HG02610 (cell line): ENCODE measurements at regions not wholly inside any gene's neighbourhood (a gene's known extent, or its start where the extent isn't known, plus 50 kb on each side); places are given as distances from the start of the nearest gene placed in this dataset.

ENCODE experiments used
- ATAC-seq: cut with Tn5 transposase; IDR thresholded peaks from one replicate; pipeline ENCODE4 v1.9.1; 2021; ENCODE audit warnings: mild to moderate bottlenecking, moderate library complexity; ENCODE audit not compliant: unreplicated experiment

DNA sequence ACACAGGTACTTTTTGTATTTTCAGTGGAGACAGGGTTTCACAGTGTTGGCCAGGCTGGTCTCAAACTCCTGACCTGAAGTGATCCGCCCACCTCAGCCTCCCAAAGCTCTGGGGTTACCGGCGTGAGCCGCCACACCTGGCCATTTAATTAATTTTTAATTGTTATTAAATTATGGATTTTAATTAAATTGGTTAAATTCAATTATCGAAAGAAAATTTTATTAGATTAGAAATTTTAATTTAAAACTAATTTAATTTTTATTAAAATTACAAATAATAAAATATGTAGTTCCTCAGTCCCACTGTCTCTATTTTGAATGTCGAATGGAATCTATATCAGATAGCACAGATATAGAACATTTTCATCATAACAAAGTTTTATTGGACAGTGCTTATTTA is 416.5 kb downstream of the GABRG2 start:
- no peak for ATAC-seq

DNA sequence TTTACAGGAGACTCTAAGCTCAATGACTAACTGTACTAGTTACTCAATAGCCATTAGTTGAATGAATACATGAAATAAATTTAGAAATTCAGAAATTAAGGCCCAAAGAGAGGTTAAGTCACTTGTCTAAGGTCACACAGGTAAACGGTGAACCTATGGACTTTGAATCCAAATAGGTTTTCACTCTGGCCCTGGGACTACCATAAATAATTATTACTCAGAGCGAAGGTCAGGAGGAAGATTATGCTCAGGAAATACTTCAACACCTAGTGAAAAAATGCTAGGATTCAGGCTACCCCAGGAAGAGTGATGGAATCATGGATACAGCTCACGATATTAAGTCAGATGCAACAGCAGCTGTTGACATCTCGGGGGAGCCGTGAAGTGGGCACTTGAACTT is 417.4 kb downstream of the GABRG2 start:
- no peak for ATAC-seq

DNA sequence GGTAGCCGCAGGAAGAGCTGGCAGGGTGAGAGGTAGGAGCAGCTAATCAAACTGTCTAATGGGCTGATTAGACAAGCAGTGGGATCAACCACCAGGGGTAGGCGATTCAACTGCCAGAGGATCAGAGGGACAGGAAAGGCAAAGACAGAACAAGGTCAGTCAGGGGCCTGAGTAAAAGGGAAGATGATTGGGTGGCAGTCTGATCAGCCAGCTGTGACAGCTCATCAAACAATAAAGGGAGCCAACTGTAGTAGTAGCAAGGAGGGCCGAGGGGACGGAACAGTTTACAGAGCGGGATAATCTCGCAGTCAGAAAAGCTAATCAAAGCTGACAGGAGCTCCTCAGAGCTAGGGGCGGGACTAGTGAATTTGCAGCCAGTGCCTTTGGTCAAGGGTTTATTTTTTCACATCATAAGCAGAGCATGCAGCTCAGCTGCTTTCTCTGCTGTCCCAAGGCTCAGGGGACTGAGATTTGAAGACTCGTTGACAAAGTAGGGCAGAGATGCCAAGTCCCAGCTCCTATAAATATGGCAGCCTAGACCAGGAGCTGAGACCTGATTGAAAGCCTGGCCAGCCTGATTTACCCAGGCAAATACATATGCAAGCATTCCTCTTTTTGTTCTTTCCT is 418.2 kb downstream of the GABRG2 start:
- no peak for ATAC-seq

DNA sequence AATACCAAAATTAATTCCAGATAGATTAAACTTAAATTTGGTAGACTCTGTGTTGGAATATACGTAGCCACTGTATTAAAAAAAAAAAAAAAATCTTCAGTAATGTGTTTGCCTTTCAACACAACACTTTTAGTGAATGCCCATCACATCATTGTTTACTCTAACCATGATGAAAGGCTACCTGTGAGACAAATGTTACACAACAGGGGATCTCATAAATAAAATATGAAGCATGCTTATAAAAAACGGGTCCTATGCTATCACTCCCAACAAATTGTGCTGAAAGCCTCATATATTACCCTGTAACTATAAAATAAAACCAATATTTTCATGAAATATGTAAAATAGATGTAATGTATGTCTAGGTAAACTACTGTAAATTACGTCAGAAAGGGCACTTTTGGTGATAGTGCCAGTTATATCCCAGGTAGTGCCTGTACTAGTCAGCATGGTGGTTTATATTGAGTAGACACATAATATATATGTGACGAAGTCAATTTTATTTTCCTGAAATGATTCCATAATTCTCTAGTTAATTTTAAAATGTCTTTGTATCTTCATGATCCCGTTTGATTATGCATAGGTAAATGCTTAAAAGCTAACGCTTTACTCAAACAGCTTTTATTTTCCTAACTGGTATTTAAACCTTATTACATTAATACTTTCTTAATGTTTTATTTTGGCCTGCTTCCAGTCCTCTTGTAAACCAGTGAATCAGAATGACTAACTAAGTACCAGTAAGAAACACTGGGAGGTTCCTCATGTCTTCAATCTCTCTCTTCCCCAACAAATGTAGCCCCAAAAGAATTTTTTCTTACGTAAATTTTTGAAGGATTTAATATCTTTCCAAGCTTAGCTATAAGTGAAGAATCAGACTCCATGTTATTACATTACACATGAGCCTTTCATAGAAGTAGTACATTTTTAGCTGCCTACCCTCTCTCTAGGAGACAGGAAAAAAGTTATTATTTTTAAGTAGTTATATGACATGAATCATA is 420.3 kb downstream of the GABRG2 start:
- ATAC-seq: no peak

DNA sequence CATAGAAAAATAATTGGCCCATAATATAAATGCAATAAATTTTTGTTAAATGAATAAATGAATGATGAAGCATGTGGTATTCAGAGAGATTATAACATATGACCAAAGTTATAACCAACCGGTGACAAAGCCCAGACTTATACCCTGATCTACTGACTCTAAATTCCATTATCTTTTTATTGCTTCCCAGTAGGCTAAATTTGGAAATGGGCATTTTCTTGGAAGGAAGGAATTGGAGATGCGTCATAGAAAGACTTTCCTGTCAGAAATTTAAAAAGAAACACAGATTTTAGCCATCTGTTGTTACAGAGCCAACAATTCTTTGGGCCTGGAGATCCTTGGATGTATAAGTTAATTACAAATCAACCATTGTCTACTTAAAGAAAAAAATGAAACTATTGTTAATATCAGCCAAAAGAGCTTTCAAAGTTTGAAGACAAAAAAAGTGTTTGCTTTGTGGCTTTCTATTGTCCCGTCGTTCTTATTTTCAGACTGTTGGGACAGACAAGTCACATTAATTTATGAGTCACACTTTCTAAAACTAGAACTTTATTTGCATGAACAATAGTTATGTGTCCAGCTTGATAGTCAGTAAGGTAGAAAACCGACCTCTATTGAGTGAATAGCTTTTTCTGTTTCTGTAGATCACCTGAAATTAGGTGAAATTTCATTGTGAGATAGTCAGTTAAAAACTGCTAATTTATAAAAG is 428.7 kb downstream of the GABRG2 start:
- peak; percentile 87 for ATAC-seq

DNA sequence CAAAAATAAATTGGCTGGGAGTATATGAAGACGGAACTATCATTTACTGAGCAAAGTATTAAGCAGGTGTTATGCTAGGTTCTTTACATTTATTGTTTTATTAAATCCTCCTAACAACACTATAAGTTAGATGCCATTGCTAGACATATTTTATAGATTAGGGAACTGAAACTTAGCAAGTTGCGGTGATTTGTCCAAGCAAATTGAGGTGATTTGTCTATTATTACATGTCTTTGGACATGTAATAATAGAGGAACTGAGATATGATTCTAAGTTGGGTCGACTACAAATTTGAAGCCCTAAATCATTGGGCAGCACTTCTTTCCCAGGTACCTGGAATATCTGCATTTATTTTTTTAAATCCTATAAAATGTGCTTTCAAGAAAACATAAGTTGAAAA is 429.9 kb downstream of the GABRG2 start:
- no peak for ATAC-seq

DNA sequence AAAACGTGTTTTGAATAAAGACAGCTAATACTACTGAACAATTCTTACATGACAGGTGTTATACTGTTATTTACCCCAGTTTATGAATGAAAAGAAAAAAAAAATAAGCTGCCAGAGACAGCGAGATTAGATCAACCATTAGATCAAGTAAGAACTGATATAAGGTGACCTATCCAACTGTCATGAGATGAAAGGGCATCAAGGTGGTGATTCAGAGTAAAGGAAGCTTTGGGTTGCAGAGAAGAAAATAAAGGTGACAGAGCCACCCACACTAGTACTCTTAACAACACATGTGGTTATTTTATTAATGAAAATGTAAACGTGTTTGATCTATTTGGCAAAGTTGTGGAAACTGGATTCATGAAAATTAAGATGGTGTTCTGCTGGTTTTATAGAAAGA is 435.2 kb downstream of the GABRG2 start:
- no peak for ATAC-seq

DNA sequence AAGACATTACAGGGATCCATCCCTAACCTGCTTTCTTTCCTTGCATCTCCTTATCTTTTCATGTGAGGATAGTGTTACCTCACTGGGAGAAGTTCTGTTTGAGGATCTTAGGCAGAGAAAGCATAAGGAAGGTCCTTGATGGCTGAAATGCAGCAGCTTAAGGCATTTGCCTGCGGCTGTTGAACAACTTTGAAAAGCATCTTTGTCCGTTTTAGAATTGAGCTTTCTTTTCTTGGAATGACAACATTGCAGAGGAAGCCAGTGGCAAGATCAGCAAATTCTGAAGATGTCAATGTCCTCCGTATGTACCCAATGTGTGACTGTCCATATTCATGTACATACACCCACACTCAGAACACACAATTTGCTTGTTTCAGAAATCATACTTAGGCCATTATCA is 436.2 kb downstream of the GABRG2 start:
- no peak for ATAC-seq

DNA sequence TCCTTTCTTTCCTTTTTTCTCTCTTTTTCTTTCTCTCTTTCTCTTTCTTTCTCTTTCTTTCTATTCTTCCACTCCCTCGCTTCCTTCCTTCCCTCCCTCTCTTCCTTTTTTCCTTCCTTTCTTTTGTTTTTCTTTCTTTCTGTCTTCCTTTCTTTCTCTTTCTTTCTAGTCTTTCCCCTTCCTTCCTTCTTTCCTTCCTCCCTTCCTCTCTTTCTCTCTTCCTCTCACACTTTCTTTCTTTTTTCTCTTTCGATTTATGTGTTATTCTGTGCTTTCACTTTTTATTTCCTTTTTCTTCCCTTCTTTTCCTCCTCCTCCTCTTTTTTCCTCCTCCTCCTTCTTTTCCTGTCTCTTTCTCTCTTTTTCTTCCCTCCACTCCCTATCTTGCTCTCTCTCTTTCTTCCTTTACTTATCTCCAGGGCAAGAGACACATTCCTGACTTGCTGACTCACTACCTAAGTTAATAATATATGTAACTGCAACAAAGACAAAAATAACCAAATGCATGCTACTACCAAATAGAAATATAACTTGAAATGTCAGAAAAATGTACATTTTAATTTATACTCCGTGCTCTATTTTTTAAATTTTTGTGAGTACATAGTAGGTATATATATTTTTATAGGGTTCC is 445.5 kb downstream of the GABRG2 start:
- no peak for ATAC-seq

DNA sequence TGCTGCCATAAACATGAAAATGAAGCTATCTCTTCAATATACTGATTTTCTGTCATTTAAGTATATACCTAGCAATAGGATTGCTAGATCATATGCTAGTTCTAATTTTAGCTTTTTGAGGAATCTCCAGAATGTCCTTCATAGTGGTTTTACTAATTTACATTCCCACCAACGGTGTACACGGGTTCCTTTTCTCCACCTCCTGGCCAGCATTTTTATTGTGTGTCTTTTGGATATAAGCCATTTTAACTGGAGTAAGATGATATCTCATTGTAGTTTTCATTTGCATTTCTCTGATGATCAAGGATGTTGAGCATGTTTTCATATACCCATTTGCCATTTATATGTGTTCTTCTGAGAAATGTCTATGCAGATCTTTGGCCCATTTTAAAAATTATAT is 446.5 kb downstream of the GABRG2 start:
- ATAC-seq: no peak

DNA sequence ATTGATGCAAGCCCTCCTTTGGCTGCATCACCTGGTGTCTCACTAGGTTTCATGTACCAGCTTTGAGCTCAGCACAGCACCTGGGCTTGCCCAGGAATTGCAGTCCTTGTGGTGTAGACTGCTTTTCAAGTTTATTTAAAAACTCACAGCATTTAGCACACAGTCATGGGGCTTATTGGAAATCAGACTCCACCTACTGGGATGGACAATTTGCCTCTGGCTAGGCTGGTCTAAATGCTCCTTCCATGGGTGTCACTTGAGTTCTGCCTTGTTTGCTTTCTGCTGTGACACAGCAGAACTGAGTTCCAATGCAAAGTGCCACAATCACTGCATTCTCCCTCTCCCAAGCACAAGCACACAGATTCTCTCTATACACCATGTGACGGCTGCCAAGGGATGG is 453.3 kb downstream of the GABRG2 start:
- no peak for ATAC-seq

DNA sequence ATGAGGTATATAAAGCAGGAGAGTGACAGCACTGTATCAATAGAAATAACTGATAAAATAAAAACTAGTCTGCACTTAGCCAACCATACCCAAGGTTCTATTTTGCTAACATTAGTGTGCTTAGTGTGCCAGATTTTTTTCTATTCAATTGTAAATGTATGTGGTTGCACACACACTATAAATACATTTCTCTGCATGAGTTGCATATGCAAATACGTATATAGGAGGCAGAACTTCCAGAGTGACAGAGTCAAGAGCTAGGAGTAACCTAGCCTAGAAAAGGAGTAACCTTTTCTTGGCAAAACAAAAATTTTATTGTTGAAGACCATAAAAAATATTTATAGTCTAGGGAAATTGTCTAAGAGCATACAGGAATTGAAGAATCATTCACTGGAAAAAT is 461.6 kb downstream of the GABRG2 start:
- ATAC-seq: no peak

DNA sequence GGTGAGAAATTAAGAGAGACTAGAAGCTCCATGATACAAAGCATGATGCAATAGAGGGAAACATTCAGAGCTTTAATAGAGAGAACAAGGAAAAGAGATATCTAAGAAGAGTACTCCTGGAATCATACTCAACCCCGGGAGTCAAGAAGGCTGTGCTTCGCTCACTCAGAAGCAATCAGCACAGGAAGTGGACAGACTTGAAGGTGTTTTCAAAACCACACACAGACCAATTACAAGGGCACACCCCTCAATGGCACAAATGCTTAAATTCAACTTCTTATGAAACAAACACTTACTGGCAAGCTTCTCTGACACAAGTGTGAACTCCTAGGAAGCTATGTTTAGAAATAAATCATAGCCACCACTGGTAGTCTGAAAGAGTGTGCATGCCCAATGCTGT is 462.3 kb downstream of the GABRG2 start:
- no peak for ATAC-seq

DNA sequence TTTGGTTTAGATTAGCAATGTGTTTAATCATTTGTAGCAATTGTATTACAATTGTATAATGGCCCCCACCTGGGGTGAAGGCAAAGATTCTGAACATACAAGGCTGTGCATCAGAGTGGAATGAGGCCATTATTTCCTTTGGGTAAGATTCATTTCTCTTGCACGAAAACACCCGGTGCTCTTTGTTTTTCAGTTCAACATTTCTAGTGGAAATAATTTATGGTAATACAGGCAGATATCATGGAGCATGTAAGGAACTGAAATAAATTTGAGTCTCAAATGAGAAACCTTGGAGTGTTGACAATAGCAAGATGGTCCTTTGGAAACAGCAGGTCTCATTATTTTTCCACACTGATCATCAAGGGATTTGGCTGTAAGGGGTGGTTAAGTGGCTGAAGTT is 475.9 kb downstream of the GABRG2 start:
- no peak for ATAC-seq

DNA sequence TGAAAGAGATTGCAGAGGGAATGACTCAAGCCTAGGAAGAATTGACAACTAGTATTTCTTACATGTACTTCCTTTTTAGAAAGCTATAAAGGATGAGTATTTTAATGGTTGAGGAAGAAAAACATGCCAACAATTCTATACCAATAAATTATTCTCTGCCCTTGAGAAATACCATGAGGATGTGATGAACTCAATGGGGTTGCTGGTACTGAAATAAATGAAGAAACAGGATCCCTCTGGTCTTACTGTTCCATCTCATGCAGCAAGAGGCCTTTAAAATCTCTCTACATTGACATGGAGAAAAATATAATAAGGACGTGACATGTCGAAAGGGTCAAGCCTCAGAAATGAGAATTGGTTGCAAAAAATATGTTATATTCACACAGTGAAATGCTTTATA is 477.3 kb downstream of the GABRG2 start:
- ATAC-seq: no peak

DNA sequence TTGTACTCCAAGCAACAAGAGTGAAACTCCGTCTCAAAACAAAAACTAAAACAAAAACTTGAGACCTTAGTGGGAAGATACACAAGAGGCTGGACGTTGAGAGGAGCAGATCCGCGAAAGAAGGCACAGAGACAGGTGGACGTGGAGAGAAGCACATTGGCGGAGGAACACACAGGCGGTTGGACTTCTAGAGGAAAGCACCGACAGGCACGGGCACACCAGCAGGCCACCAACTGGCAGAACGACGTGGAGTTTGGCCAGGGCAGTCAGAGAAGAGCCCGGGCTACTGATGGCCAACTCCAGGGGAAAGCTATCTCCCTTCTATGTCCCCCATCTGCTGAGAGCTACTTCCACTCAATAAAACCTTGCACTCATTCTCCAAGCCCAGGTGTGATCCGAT is 482.7 kb downstream of the GABRG2 start:
- ATAC-seq: no peak

DNA sequence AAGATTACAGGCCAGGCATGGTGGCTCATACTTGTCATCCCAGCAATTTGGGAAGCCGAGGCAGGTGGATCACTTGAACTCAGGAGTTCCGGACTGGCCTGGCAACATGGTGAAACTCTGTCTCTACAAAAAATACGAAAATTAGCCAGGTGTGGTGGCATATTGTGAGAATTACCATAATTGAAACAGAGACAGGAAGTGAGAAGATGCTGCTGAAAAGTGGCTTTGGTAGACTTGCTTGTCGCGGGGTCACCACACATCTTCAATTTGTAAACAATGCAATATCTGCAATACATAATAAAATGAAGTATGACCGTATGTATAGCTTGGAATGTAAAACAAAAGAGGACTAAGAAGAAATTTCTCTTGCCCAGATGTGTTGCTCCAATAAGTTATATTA is 490.5 kb downstream of the GABRG2 start:
- ATAC-seq: no peak

DNA sequence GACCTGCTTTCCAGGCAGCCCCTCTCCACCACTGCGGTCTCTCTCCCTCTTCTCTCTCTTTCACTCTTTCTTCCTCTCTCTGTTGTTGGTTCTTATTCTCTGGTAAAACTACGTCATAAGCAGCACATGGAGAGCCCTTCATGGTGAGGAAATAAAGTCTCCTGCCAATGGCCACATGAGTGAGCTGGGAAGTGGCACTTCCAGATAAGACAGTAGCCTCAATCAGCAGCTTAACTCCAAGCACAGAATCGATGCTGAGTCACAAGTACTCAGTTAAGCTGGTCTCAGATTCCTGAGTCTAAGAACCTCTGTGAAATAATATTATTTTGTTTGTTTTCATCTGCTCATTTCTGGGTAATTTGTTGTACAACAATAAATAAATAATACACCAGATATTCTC is 500.1 kb downstream of the GABRG2 start:
- ATAC-seq: no peak

DNA sequence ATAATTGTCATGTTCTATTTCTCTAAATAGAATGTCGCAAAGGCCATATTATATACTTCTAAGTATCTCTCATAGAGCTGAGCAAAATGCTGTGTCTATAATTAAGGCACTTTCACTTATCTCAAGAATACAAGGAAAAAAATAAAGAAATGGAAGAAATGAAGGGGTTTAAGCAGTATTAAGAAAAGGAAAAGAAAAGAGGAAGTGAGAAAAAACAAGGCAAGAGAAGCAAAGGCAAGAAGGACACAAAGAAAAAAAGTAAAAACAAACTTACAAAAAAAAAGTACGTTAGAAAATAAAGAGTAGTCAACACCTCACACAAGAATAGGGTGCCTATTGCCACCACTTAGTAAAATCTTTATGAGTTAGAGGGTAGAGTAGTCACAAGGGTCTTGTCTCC is 506.2 kb downstream of the GABRG2 start:
- no peak for ATAC-seq

DNA sequence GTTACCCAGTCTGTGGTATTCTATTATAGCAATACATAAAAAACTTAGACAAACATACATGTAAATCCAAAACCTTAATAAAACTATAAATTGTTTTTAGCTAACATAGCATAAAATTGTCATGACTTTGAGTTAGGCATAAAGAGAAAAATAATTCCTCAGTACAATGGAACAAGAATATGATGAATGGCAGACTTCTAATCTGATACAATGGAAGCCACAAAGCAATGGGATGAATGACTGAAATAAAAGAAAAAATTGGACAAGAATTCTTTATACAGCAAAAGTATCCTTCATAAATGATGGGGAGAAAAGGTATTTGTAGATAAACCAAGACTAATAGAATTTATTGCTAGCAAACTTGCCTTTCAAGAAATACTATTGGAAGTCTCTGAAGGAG is 524.2 kb downstream of the GABRG2 start:
- ATAC-seq: no peak

DNA sequence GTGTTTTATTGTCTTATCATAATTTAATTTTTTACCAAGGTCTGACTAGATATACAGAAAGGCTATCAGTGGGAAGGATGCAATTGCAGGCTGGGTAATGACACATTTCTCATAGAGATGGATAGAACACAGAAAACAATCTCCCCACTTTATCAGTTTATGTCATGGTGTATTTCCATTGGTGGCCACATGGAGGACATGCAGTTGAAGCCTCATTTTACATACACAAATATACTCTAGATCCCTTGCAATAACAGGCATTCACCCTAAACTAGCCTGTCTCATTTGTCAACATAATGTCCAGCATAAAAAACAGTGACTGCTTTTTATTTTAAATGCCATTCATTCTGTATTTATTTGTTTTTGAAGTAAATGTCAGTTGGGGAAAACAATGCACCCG is 526.3 kb downstream of the GABRG2 start:
- peak; percentile 73 for ATAC-seq
